GM18861 (cell line): ENCODE measurements at regions not wholly inside any gene's neighbourhood (a gene's known extent, or its start where the extent isn't known, plus 50 kb on each side); places are given as distances from the start of the nearest gene placed in this dataset.
"Not testable (repeated sequence)": the region's sequence is repeated elsewhere in the genome, so short reads cannot be mapped to it uniquely, and the experiment has no call there.

Experiments
- ATAC-seq: cut with Tn5 transposase; IDR thresholded peaks from one replicate; pipeline ENCODE4 v1.9.1; 2021; ENCODE audit not compliant: unreplicated experiment

GRCh38 chr1:170448661-170449158 lies 83.3 kb upstream of the GORAB start:
- no peak for ATAC-seq

GRCh38 chr1:170457325-170458050 lies 74.5 kb upstream of the GORAB start:
- ATAC-seq: not testable (repeated sequence)

- no peak for ATAC-seq
Measured at GRCh38 chr1:170460001-170460400, 72.0 kb upstream of the GORAB start.

GRCh38 chr1:170460414-170461155 lies 71.4 kb upstream of the GORAB start:
- no peak for ATAC-seq

DNA sequence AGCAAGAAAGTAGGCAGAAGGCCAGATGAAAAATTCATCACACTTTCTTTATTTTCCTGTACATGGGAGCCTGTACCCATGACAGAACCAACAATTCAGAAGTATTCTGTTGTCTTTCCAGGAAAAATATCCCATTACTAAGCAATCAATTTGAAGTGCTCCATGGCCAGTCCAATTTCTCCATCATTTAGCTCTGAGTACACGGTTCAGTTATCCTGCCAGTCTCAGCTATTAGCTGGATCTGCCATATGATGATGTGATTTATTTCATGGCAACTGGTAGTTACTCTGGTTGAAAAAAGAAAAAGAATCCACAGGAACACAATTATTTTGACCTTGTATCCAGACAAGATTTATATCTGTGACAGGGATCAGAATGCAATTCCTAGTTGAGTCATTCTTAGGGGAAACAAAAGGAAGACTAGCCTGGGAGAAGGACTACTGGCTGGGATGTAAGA lies 70.6 kb upstream of the GORAB start:
- no peak for ATAC-seq

DNA sequence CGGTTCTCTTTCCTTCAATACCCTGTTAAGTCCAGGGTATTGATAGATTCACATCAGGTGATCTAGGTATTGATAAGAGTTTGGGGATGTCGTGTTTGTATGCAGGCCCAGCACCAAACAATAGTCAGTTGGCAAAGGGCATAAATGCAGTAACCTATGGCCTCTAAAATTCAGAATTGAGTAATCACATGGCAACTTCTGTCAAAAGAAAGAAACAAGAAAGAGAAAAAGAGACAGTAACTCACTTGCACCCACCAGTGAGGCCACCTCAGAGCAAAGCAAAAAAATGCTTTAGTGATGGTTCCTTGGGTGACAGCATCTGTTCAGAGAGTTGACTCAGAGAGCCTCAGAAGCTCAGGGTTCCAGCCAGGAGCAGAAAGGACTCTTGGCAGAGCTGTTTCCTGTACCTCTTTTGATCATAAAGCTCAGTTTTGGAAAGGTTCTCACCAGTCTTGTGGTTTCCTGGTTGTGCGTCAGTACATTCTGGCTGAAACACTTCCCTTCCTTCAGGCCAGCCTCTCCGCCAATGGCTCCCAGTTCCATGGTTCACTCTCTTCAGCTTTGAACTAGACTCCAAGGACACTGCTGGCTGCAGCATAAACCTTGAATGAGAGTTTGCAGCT lies 70.1 kb upstream of the GORAB start:
- ATAC-seq: no peak

GRCh38 chr1:170470121-170470520 lies 61.8 kb upstream of the GORAB start:
- no peak for ATAC-seq

- ATAC-seq: no peak
Measured at GRCh38 chr1:170471398-170472053, 60.4 kb upstream of the GORAB start.

DNA sequence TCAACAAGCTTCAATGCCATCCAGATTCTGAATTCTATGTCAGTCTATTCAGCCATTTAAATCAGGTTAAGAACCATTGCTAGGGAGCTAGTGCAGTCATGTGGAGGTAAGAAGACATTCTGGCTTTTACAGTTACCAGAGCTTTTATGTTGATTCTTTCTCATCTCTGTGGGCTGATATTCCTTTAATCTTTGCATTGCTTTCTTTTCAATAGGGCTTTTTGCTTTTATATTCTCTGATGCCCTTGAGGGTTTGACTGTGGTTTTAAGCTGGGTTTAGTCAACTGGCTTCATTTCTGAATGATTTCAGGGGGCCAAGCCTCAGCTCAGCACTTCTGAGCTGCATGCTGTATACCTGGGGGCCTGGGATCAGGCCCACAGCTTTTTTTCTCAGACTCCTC lies 51.0 kb upstream of the GORAB start:
- no peak for ATAC-seq
